ENCODE measurements at regions not wholly inside any gene's neighbourhood (a gene's known extent, or its start where the extent isn't known, plus 50 kb on each side); places are given as distances from the start of the nearest gene placed in this dataset.

DNA sequence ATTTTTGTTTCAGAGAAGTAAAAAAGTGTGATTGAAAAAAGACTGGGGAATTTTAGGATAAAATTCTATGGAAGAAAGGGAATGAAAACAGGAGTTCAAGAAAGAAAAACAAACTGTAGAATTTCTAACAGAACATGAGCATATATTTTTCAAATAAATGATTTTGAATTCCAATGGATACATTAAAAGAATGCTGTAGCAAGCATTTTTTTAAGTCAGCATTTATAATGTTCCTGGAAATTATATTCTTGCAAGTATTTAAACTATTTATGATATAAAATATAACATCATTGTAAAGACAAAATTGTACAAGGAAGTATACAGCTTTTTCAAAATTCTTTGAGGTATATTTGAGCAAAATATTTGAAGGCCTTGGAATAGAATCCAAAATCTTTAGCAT lies 450.7 kb downstream of the AEBP2 start:
- Histone ChIP-seq H3K27ac (no peak overlapping the region), H3K36me3 (no peaks in the 10 kb centered on the region), H3K9me3 (no peaks in the 10 kb centered on the region), H3K4me3 (no peak overlapping the region), H3K27me3 (no peaks in the 10 kb centered on the region), H3K4me1 (peaks cover 0 to 29% of the 10 kb centered on the region in 2 donors)
- TF ChIP-seq, protein P1, sequence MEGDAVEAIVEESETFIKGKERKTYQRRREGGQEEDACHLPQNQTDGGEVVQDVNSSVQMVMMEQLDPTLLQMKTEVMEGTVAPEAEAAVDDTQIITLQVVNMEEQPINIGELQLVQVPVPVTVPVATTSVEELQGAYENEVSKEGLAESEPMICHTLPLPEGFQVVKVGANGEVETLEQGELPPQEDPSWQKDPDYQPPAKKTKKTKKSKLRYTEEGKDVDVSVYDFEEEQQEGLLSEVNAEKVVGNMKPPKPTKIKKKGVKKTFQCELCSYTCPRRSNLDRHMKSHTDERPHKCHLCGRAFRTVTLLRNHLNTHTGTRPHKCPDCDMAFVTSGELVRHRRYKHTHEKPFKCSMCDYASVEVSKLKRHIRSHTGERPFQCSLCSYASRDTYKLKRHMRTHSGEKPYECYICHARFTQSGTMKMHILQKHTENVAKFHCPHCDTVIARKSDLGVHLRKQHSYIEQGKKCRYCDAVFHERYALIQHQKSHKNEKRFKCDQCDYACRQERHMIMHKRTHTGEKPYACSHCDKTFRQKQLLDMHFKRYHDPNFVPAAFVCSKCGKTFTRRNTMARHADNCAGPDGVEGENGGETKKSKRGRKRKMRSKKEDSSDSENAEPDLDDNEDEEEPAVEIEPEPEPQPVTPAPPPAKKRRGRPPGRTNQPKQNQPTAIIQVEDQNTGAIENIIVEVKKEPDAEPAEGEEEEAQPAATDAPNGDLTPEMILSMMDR (IDR thresholded peaks at IDR 0.05), result no peak
- no peak for DNase-seq (ENCODE audit: low spot score)

DNA sequence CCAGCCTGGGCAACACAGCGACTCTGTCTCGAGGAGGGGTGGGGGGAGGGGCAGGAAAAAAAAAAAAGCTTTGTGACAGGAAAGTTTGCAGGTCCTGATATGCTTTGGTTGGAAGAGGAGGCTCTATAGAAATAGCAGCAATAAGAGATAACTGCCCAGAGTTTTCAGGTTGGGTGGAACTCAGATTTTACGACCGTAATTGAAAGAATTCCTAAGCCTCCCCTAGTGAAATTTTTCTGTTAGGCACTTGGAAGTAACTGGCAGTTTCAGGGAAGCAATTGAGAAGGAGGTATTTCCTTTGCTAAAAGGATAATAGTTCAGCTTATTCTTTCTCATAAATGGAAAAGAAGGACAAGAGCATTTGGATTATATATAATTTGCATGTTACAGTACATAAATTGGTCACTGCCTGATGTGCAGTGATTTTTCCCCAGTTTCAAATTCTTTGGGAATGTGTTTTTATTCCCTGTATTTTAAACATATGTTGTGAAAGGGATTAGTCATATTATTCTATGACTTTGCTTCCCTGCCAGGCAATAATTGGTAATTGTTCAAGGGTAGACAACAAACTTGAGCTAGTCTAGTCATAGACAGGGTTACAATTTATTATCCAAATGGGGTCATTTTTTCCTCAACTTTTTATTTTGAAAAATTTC lies 452.8 kb downstream of the AEBP2 start:
- no peaks in the 10 kb centered on the region for H3K9me3 ChIP-seq
- no peaks in the 10 kb centered on the region for H3K36me3 ChIP-seq
- no peak for DNase-seq (ENCODE audit: low spot score)
- TF ChIP-seq, protein P1 (IDR thresholded peaks at IDR 0.05), result no peak
- no peak overlapping the region for H3K4me3 ChIP-seq
- H3K4me1 ChIP-seq, result peaks cover 0 to 23% of the 10 kb centered on the region in 2 donors
- H3K27me3 ChIP-seq, result no peaks in the 10 kb centered on the region
- H3K27ac ChIP-seq, result no peak overlapping the region

DNA sequence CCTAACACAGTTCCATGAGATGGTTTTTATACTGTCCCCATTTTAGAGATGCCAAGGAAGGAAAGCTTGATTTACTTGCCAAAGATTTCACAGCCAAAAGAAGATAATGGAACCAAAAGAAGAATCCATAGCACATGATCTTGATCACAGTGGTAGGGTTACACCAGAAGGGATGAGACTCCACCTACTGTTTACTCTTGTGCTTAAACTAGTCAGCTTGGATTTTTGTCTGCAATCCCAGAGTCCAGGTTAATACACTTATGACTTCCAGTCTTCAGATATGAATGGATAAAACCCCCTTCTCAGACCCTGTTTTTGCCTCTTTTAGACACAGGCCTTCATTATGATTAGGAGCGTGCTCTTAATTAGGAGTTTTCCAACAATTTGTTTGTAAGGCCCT lies 454.2 kb downstream of the AEBP2 start:
- H3K4me3 ChIP-seq, result no peak overlapping the region
- no peak for DNase-seq (ENCODE audit: low spot score)
- H3K27me3 ChIP-seq, result no peaks in the 10 kb centered on the region
- TF ChIP-seq, protein P1 (IDR thresholded peaks at IDR 0.05), result peak in 1 of 2 donors; percentile 46
- H3K36me3 ChIP-seq, result no peaks in the 10 kb centered on the region
- peaks cover 0 to 29% of the 10 kb centered on the region in 2 donors for H3K4me1 ChIP-seq
- H3K27ac ChIP-seq, result no peak overlapping the region
- H3K9me3 ChIP-seq, result no peaks in the 10 kb centered on the region

GRCh38 chr12:19894050-19894449 lies 454.8 kb downstream of the AEBP2 start:
- no peak overlapping the region for H3K27ac ChIP-seq
- no peaks in the 10 kb centered on the region for H3K27me3 ChIP-seq
- H3K36me3 ChIP-seq, result no peaks in the 10 kb centered on the region
- TF ChIP-seq, protein P1 (IDR thresholded peaks at IDR 0.05), result no peak
- H3K9me3 ChIP-seq, result no peaks in the 10 kb centered on the region
- no peak overlapping the region for H3K4me3 ChIP-seq
- peaks cover 0 to 29% of the 10 kb centered on the region in 2 donors for H3K4me1 ChIP-seq
- no peak for DNase-seq (ENCODE audit: low spot score)

GRCh38 chr12:19894803-19895202 lies 455.5 kb downstream of the AEBP2 start:
- Histone ChIP-seq H3K27me3 (no peaks in the 10 kb centered on the region), H3K27ac (peak overlapping the region; percentile 16 to 75), H3K9me3 (no peaks in the 10 kb centered on the region), H3K4me1 (peaks cover 0 to 29% of the 10 kb centered on the region in 2 donors), H3K4me3 (no peak overlapping the region), H3K36me3 (no peaks in the 10 kb centered on the region)
- TF ChIP-seq, protein P1 (IDR thresholded peaks at IDR 0.05), result no peak
- no peak for DNase-seq (ENCODE audit: low spot score)
